Nephron progenitor cell (in vitro differentiated cells): ENCODE measurements at regions not wholly inside any gene's neighbourhood (a gene's known extent, or its start where the extent isn't known, plus 50 kb on each side); places are given as distances from the start of the nearest gene placed in this dataset.

Source experiments
- DNase-seq: peaks from one replicate; pipeline ENCODE4 v3.0.0; 2021
- H3K27ac Mint-ChIP-seq: 2 replicates; pipeline ENCODE4 v1.8.0; 2021; ENCODE audit warnings: mild to moderate bottlenecking, moderate library complexity, mixed read lengths
- H3K27me3 Mint-ChIP-seq: 2 replicates; pipeline ENCODE4 v1.8.0; 2021; ENCODE audit warnings: mild to moderate bottlenecking, low read depth, mixed read lengths; ENCODE audit not compliant: poor library complexity
- H3K36me3 Mint-ChIP-seq: 2 replicates; pipeline ENCODE4 v1.8.0; 2021; ENCODE audit warnings: low read depth, mixed read lengths
- H3K4me1 Mint-ChIP-seq: 2 replicates; pipeline ENCODE4 v1.8.0; 2021; ENCODE audit warnings: mixed read lengths
- H3K4me3 Mint-ChIP-seq: 2 replicates; pipeline ENCODE4 v1.8.0; 2021; ENCODE audit warnings: mild to moderate bottlenecking, moderate library complexity, mixed read lengths
- H3K9me3 Mint-ChIP-seq: 2 replicates; pipeline ENCODE4 v1.8.0; 2021; ENCODE audit warnings: mild to moderate bottlenecking, moderate library complexity, mixed read lengths
- TF ChIP-seq, protein P1 (sequence below): fragments of 200-600 bp; sonication (generic); IDR thresholded peaks from 2 replicates; pipeline ENCODE4 v1.5.0; 2021; ENCODE audit warnings: antibody characterized with exemption

DNA sequence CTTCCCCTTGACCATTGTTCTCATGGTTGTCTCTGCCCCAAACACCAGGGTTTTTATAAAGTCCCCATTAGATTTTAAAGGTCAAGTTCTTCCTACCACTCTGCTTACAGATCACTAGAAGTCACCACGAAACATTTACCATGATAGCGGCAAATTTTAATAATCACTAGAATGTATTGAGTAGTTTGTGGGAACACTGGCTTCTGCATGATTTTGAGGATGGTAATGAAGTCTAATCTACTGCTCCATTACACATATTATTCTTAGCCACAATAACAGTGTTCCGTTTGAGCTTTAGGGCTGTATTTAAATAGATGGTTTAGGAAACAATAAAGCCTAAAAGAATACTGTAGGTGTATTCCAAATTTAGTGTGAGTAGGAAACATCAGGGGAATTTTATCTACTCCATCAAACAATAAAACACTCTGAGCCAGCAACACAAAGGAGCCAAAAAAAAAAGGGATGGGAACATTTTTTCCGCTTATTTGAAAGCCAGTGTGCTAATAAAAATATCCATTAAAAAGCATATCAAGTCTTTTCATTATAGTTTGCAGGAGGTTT is 49.7 kb downstream of the KLF12 start:
- H3K36me3 Mint-ChIP-seq = peaks cover 16% of the 10 kb centered on the region
- no peaks in the 10 kb centered on the region for H3K27me3 Mint-ChIP-seq
- TF ChIP-seq, protein P1, sequence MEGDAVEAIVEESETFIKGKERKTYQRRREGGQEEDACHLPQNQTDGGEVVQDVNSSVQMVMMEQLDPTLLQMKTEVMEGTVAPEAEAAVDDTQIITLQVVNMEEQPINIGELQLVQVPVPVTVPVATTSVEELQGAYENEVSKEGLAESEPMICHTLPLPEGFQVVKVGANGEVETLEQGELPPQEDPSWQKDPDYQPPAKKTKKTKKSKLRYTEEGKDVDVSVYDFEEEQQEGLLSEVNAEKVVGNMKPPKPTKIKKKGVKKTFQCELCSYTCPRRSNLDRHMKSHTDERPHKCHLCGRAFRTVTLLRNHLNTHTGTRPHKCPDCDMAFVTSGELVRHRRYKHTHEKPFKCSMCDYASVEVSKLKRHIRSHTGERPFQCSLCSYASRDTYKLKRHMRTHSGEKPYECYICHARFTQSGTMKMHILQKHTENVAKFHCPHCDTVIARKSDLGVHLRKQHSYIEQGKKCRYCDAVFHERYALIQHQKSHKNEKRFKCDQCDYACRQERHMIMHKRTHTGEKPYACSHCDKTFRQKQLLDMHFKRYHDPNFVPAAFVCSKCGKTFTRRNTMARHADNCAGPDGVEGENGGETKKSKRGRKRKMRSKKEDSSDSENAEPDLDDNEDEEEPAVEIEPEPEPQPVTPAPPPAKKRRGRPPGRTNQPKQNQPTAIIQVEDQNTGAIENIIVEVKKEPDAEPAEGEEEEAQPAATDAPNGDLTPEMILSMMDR = no peak
- H3K27ac Mint-ChIP-seq = no peak overlapping the region
- DNase-seq = no peak
- peaks cover 8% of the 10 kb centered on the region for H3K9me3 Mint-ChIP-seq
- H3K4me1 Mint-ChIP-seq = peaks cover 25% of the 10 kb centered on the region
- no peak overlapping the region for H3K4me3 Mint-ChIP-seq

DNA sequence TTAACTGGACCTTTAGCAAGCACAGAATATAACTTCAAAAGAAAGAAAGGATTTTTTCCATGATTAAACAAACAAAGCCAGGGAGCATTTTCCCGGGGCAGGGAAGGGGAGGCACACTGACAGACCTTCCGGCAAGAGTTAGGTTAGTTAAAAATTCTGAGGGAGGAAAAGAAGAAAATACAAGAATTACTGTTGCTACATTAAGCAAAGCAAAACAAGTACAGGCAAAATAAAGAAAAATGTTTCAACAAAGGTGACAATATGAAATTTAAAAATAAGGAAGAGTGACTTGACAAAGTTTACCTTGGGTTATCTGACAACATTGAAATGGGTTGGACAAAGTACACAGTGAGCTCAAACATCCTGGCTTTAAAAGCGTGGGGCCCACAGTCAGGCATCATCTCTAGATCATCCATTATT is 51.5 kb downstream of the KLF12 start:
- Mint-ChIP-seq H3K4me1 (peaks cover 29% of the 10 kb centered on the region), H3K27ac (peak overlapping the region; percentile 88), H3K27me3 (no peaks in the 10 kb centered on the region), H3K36me3 (peaks cover 22% of the 10 kb centered on the region), H3K4me3 (no peak overlapping the region), H3K9me3 (peaks cover 8% of the 10 kb centered on the region)
- no peak for DNase-seq
- TF ChIP-seq, protein P1 = no peak

DNA sequence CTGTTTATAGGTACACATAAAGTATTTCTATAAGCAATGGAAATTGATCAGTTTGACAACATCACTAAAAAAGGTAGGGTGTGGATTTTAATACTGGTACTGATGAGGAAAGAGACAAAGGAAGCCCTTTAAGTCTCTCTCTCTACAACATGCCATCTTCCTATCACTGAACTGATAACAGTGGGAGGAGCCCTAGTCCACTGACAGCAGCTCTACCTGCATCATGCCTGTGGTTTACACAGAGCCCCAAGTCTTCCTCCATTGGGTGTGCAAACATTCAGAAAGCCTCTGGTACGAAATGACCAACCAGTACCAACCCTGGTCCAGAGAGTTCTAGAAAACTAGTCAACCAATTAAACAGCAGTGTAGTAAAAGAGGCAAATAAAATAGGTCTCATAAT is 53.4 kb downstream of the KLF12 start:
- H3K36me3 Mint-ChIP-seq = peaks cover 22% of the 10 kb centered on the region
- no peak overlapping the region for H3K4me3 Mint-ChIP-seq
- peaks cover 8% of the 10 kb centered on the region for H3K9me3 Mint-ChIP-seq
- no peaks in the 10 kb centered on the region for H3K27me3 Mint-ChIP-seq
- TF ChIP-seq, protein P1 = no peak
- H3K4me1 Mint-ChIP-seq = peaks cover 31% of the 10 kb centered on the region
- H3K27ac Mint-ChIP-seq = no peak overlapping the region
- no peak for DNase-seq

DNA sequence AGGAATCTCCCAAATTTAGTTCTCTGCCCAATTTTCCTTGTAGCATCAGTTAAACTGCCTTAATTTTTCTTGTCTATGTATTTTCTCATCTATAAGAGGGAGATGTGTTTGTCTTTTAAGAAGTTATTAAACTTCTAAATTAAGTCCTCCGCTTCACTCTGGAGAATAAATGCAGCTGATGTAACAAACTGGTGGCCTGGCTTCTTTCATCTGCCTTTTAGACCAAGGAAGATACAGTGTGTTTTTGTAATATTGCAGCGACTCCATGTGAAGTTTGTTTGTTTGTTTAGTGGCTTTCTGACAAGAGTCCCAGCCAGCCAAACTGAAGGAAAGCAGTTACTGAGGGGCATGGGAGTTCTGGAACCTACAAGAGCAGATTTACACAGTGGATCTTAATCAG is 56.4 kb downstream of the KLF12 start:
- no peaks in the 10 kb centered on the region for H3K27me3 Mint-ChIP-seq
- H3K36me3 Mint-ChIP-seq = peaks cover 25% of the 10 kb centered on the region
- no peak for DNase-seq
- peak overlapping the region; percentile 67 for H3K27ac Mint-ChIP-seq
- TF ChIP-seq, protein P1 = no peak
- H3K4me1 Mint-ChIP-seq = peaks cover 51% of the 10 kb centered on the region
- H3K9me3 Mint-ChIP-seq = peaks cover 10% of the 10 kb centered on the region
- no peak overlapping the region for H3K4me3 Mint-ChIP-seq

DNA sequence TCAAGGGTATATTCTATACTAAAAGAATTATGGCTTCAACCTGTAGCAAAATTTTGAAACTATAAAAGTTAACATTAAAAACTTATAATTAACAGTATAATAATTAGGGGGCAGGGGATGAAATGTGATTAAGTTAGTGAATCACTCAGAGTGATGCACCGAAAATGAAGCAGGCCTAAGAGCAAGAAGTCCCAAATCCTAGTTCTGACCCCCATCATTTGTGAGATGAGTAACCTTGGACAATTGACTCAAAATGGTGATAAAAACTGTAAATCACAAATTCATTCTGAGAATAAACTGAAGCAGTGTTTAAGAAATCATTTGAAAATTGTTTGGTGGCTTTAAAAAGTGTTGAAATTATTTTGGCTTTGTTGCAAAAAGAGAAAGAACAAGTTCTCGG is 56.8 kb downstream of the KLF12 start:
- DNase-seq = no peak
- Mint-ChIP-seq H3K9me3 (peaks cover 7% of the 10 kb centered on the region), H3K4me1 (peaks cover 48% of the 10 kb centered on the region), H3K4me3 (no peak overlapping the region), H3K36me3 (peaks cover 23% of the 10 kb centered on the region), H3K27ac (peak overlapping the region; percentile 67), H3K27me3 (no peaks in the 10 kb centered on the region)
- TF ChIP-seq, protein P1 = no peak

DNA sequence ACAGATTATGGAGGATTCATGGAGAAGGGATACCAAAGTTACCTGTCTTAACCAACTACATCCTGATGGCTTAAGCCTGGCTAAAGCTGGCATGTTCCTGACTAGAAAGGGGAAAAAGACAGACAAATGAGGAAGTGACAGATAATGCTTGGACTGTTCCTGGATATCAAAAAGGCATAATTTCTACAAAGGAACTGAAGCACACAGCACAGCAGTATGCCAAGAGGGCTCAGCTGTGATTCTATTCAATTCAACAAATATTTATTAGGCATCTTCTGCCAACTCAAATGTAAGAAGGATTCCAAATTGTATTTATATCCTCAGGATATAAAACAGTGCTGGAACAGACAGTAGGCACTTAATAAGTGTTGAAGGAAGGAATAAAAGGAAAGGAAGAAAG is 59.5 kb downstream of the KLF12 start:
- no peak for DNase-seq
- Mint-ChIP-seq H3K4me1 (peaks cover 54% of the 10 kb centered on the region), H3K9me3 (peaks cover 4% of the 10 kb centered on the region), H3K27me3 (no peaks in the 10 kb centered on the region), H3K4me3 (no peak overlapping the region), H3K27ac (peak overlapping the region; percentile 62), H3K36me3 (peaks cover 22% of the 10 kb centered on the region)
- TF ChIP-seq, protein P1 = no peak
